NCI-H226 (cell line): ENCODE measurements at regions not wholly inside any gene's neighbourhood (a gene's known extent, or its start where the extent isn't known, plus 50 kb on each side); places are given as distances from the start of the nearest gene placed in this dataset.
"Not testable (repeated sequence)": the region's sequence is repeated elsewhere in the genome, so short reads cannot be mapped to it uniquely, and the experiment has no call there.

Source experiments
- DNase-seq: peaks from one replicate; pipeline ENCODE4 v3.0.0-alpha.2; 2015

- no peak for DNase-seq
Observed at GRCh38 chr7:145434811-145435210, 599.0 kb upstream of the TPK1 start.

- DNase-seq: no peak
Observed at GRCh38 chr7:145431834-145432233, 596.0 kb upstream of the TPK1 start.

- DNase-seq: not testable (repeated sequence)
Observed at GRCh38 chr7:145418481-145418880, 582.6 kb upstream of the TPK1 start.

- no peak for DNase-seq
Observed at GRCh38 chr7:145411066-145411465, 575.2 kb upstream of the TPK1 start.

GRCh38 chr7:145398758-145399157, 562.9 kb upstream of the TPK1 start:
- no peak for DNase-seq

- no peak for DNase-seq
Observed at GRCh38 chr7:145394126-145394525, 558.3 kb upstream of the TPK1 start.

GRCh38 chr7:145382762-145383161, 546.9 kb upstream of the TPK1 start:
- DNase-seq: no peak

GRCh38 chr7:145378197-145378596, 542.3 kb upstream of the TPK1 start:
- DNase-seq: no peak

- DNase-seq: no peak
Observed at GRCh38 chr7:145360511-145361100, 524.8 kb upstream of the TPK1 start.

GRCh38 chr7:145350334-145350733, 514.5 kb upstream of the TPK1 start:
- DNase-seq: no peak

- DNase-seq: not testable (repeated sequence)
Observed at GRCh38 chr7:145349452-145349851, 513.6 kb upstream of the TPK1 start.

- DNase-seq: no peak
Observed at GRCh38 chr7:145347271-145347670, 511.4 kb upstream of the TPK1 start.

- DNase-seq: no peak
Observed at GRCh38 chr7:145339319-145339718, 503.5 kb upstream of the TPK1 start.

GRCh38 chr7:145331522-145331921, 495.7 kb upstream of the TPK1 start:
- no peak for DNase-seq

- no peak for DNase-seq
Observed at GRCh38 chr7:145331076-145331475, 495.2 kb upstream of the TPK1 start.

GRCh38 chr7:145327646-145328045, 491.8 kb upstream of the TPK1 start:
- DNase-seq: no peak

- DNase-seq: no peak
Observed at GRCh38 chr7:145324081-145324480, 488.2 kb upstream of the TPK1 start.

- no peak for DNase-seq
Observed at GRCh38 chr7:145313551-145313950, 477.7 kb upstream of the TPK1 start.

GRCh38 chr7:145293754-145294153, 457.9 kb upstream of the TPK1 start:
- DNase-seq: no peak

- DNase-seq: no peak
Observed at GRCh38 chr7:145293228-145293701, 457.4 kb upstream of the TPK1 start.

GRCh38 chr7:145289384-145289783, 453.5 kb upstream of the TPK1 start:
- no peak for DNase-seq

- no peak for DNase-seq
Observed at GRCh38 chr7:145276118-145276517, 440.3 kb upstream of the TPK1 start.

GRCh38 chr7:145269418-145270161, 433.7 kb upstream of the TPK1 start:
- no peak for DNase-seq

GRCh38 chr7:145265180-145265579, 429.3 kb upstream of the TPK1 start:
- DNase-seq: no peak

GRCh38 chr7:145263886-145264285, 428.0 kb upstream of the TPK1 start:
- DNase-seq: no peak
